ENCODE measurements at regions not wholly inside any gene's neighbourhood (a gene's known extent, or its start where the extent isn't known, plus 50 kb on each side); places are given as distances from the start of the nearest gene placed in this dataset.

DNA sequence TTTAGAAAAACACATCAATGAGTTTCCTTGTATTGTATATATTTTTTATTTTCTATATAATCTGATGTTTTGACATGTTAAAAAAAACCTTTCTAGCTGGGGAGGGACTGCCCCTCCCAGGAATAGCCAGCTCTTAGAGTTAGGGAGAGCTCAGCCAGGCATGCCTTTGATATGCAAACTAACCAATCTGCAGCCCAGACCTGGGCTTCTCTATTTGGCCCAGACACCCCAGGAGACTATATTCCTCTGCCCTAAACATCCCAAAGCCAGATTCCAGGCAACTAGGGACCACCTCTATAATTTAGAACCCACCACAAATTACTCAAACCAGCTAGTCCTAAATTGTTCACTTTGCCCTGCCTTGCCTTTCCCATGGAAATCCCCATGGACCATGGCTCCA is 390.9 kb upstream of the ADAMTS9 start:
- intact Hi-C loops (cut with DNase I), result no loop called here
- no peak for DNase-seq (ENCODE audit: low spot score)

GRCh38 chr3:65077124-65077523 is 389.3 kb upstream of the ADAMTS9 start:
- intact Hi-C loops (cut with DNase I), result no loop called here
- no peak for DNase-seq (ENCODE audit: low spot score)

GRCh38 chr3:65070968-65071367 is 383.2 kb upstream of the ADAMTS9 start:
- no peak for DNase-seq (ENCODE audit: low spot score)
- intact Hi-C loops (cut with DNase I), result loop anchor here in 1 of 2 donors (5.0 kb wide), 1 partner anchor 86 kb away; no protein-coding TSS in a partner anchor

DNA sequence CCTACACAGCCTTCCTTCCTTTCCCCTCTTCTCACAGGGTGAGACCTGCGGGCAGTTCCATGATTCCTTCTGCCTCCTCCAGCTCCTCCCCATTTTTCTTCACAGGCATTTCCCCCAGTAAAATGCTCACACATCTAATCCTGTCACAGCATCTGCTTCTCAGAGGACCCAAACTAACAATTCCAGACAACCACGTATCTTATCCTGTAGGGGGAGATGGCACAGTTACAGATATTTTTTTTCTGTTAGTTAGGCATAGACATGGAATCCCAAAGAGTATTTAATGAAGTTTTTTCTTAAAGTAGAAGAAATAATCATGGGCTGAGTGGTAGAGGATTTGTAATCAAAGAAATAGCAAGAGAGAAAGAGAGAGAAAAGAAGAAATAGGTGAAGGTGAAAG is 373.1 kb upstream of the ADAMTS9 start:
- intact Hi-C loops (cut with DNase I), result no loop called here
- DNase-seq (ENCODE audit: low spot score), result no peak

- DNase-seq (ENCODE audit: low spot score), result no peak
- intact Hi-C loops (cut with DNase I), result no loop called here
Measured at GRCh38 chr3:65052101-65052500, 364.3 kb upstream of the ADAMTS9 start.

DNA sequence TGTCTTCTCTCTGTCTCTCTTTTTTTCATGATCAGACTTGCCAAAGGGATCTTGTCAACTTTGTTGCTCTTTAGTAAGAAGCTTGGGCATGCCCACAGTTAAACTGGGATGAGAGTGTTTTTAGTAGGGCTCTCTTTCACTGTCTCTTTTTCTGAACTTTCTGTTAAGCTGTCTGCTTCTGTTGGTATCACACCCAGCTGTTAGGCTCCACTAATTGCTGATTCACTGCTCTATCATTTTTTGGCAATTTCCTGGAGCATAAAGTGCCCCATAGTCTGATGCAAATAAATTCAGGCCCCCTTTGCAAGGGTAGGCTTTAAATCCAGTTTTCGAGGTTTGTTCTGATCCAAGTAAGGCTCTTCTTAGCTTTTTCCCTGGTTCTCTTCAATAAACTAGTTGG is 360.4 kb upstream of the ADAMTS9 start:
- intact Hi-C loops (cut with DNase I), result no loop called here
- DNase-seq (ENCODE audit: low spot score), result no peak

DNA sequence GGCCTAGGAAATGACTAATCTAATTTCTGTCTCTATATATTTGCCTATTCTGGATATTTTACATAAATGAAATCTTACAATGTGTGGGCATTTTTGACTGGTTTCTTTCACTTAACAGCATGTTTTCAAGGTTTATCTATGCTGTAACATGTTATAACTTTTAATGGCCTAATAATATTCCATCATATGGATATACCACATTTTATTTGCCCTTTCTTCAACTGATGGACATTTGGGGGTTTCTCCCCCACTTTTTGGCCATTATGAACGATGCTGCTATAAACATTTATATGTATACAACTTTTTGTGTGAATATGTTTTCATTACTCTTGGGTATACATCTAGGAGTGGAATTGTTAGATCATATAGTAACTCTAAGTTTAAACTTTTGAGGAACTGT is 357.3 kb upstream of the ADAMTS9 start:
- intact Hi-C loops (cut with DNase I), result no loop called here
- DNase-seq (ENCODE audit: low spot score), result no peak

DNA sequence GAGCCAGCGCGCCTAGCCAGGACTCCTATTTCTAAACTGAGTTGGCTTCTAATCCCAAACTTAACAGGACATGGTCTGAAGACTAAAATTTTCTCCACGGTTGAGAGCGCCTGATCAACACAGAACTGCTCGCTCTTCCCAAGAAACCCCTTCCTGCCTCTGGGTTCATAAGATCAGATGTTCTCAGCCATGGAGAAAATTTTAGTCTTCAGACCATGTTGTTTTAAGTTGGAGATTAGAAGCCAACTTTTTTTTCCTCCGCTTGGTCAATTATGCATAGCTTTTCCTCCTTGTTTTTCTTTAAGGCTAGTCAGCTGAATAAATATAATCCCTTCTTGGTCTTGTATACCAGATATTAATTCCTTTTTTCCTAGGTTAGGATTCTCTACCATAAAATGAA is 356.6 kb upstream of the ADAMTS9 start:
- intact Hi-C loops (cut with DNase I), result no loop called here
- no peak for DNase-seq (ENCODE audit: low spot score)

- intact Hi-C loops (cut with DNase I), result no loop called here
- no peak for DNase-seq (ENCODE audit: low spot score)
Measured at GRCh38 chr3:65042675-65043074, 354.9 kb upstream of the ADAMTS9 start.

DNA sequence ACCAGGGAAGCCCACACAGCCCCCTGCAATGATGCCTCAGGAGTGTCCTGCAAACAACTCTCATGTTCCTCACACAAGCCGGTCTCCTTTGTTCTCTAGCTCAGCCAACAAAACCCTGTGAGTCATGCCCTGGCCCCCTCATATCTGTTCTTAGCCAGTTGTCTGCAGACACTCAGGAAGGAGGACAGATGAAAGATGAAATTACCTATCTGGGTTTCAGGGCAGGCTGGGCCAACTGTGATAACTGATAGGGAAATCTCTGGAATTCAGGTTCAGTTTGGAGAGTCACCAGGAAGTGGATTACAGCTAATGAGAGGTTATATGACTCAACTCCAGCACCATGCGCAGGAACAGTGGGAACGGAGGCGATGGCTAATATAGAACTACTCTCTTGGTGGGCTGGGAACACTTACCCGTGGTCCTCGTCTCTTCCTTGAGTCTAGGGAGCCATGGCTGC is 352.0 kb upstream of the ADAMTS9 start:
- no peak for DNase-seq (ENCODE audit: low spot score)
- intact Hi-C loops (cut with DNase I), result no loop called here

DNA sequence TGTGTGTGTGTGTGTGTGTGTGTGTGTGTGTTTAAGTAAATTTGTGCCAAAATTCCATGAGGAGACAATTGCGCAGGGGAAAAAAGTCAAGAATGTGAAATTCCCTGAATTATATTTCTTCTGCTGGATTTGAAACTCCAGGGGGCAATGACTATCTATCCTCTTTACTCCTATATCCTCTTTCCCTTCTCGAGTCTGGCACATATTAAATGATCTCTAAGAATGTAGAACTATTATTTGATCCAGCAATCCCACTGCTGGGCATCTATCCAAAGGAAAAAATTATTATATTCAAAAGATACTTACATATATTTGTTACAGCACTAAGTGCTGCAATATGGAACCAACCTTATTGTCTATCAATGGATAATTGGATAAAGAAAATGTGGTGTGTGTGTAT is 350.1 kb upstream of the ADAMTS9 start:
- DNase-seq (ENCODE audit: low spot score), result no peak
- intact Hi-C loops (cut with DNase I), result no loop called here

DNA sequence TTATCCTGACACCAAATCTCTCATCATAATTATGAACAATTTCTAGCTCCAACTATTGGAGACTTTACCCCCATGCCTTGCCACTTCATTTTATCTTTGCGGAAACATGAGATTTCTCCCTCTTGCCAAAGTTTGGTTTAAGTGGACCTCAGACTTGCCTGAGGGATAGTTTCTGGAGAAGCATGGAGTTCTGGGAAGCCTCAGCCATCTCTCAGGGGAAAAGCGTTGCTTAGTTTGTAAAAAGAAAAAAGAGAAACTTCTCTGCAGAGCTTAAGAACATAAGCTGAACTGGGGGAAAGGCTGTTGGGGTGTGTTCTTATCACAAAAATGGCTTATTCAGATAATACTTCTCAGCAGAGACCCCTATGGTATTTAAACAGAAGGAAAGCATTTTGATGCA is 347.4 kb upstream of the ADAMTS9 start:
- no peak for DNase-seq (ENCODE audit: low spot score)
- intact Hi-C loops (cut with DNase I), result no loop called here

GRCh38 chr3:65033576-65033975 is 345.8 kb upstream of the ADAMTS9 start:
- DNase-seq (ENCODE audit: low spot score), result no peak
- intact Hi-C loops (cut with DNase I), result no loop called here

GRCh38 chr3:65030847-65031463 is 343.2 kb upstream of the ADAMTS9 start:
- DNase-seq (ENCODE audit: low spot score), result no peak

DNA sequence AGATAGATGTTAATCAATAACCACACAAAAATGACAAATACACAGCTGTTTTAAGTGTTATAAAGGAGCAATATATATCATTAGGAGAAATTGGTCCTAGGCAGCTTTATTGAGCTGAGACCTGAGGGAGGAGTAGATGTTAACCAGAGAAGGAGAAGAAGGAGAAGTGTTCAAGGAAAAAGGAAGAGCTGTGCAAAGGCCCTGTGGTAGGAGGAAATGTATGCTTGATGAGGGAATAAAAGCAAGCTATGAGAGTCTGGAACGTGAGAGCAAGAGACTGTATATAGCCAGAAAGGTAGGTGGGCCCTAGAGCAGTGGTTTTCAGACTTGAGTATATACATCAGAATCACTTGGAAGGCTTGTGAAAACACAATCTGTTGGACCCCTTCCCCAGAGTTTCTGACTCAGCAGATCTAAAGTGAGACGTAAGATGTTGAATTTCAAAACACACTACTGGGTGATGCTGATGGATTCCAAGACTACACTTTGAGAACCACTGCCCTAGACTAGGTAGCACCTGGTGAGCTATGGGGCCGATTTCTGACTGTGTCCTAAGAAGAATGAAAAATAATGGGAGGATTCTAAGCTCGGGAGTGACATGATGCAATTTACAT is 342.3 kb upstream of the ADAMTS9 start:
- no peak for DNase-seq (ENCODE audit: low spot score)
- intact Hi-C loops (cut with DNase I), result no loop called here

More at GRCh38 chr3:65030847-65031463, 343.2 kb upstream of the ADAMTS9 start:
- intact Hi-C loops (cut with DNase I), result no loop called here

DNA sequence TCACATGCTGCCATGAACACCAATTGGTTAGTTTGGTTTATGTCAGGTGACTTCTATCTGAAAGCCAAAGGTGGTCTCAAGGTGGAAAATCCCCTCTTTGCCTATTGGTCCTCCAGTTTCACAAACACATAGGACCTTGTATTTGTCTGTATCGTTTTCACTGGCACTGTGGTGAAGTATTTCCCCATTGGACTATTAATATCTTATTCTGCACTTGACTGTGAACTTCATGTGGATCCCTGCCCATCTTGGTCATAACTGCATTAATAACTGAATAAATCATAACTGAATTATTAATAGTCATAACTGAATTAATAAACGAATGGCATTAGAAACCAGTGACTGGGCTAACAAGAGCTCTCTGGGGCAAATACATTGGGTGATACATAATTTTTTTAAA is 341.3 kb upstream of the ADAMTS9 start:
- no peak for DNase-seq (ENCODE audit: low spot score)
- intact Hi-C loops (cut with DNase I), result no loop called here

DNA sequence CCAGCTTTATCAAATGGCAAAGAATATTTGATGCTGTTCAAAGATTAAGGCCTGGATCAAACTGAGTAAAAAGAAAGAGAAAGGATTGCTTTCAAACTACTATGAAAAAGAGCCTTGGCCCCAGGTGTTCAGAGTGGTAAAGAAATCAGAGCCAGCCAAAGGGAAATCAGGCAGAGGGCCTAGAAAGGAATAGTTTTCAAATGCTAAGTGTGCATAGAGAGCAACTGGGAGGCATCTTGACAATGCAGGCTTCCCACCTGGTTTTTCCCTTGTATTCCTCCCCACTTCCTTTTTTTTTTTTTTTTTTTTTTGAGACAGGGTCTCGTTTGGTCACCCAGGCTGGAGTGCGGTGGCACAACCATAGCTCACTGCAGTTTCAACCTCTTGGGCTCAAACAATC is 340.2 kb upstream of the ADAMTS9 start:
- no peak for DNase-seq (ENCODE audit: low spot score)
- intact Hi-C loops (cut with DNase I), result no loop called here

- DNase-seq (ENCODE audit: low spot score), result no peak
- intact Hi-C loops (cut with DNase I), result no loop called here
Measured at GRCh38 chr3:65027335-65027734, 339.5 kb upstream of the ADAMTS9 start.

DNA sequence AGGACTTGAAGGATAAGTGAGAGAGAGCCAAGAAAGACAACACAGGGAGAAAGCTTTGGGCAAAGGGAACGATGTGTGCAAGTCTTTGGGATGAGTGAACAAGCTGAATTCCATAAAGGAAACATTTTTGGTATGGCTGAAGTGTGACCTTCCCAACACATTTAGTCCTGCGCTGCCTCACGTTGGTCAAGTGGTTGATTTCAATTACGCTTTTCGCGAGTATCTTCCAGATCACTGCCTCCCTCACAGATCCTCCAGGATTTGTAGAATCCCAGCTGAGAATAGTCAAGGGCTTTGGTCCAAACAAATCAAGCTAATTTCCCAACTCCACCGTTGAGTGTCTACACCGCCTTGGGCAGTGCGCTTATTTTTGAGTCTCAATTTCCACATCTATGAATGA is 338.4 kb upstream of the ADAMTS9 start:
- no peak for DNase-seq (ENCODE audit: low spot score)
- intact Hi-C loops (cut with DNase I), result no loop called here

GRCh38 chr3:65024148-65024547 is 336.3 kb upstream of the ADAMTS9 start:
- intact Hi-C loops (cut with DNase I), result no loop called here
- DNase-seq (ENCODE audit: low spot score), result no peak
